Esophagus squamous epithelium (tissue), 5 donors: ENCODE measurements at regions not wholly inside any gene's neighbourhood (a gene's known extent, or its start where the extent isn't known, plus 50 kb on each side); places are given as distances from the start of the nearest gene placed in this dataset.

ENCODE experiments used
- DNase-seq: peaks from one replicate; lab custom pipeline; 2025; lab: John Stamatoyannopoulos, UW
- H3K27ac ChIP-seq, 4 donors: fragments of 200-600 bp; sonication (generic); one replicate each; pipeline ENCODE4 v1.5.1; 2016 to 2019; ENCODE audit warnings: mild to moderate bottlenecking in 1 of 4
- H3K27me3 ChIP-seq, 4 donors: fragments of 200-600 bp; sonication (generic); 1 replicate in 3 of 4; 2 replicates in 1 of 4; pipeline versions ENCODE4 v1.5.1 to v1.6.0; 2017 to 2021; ENCODE audit warnings: antibody characterized with exemption in 1 of 4
- H3K36me3 ChIP-seq, 3 donors: fragments of 200-600 bp; sonication (generic); one replicate each; pipeline ENCODE4 v1.5.1; 2016 to 2019
- H3K4me1 ChIP-seq, 3 donors: fragments of 200-600 bp; sonication (generic); one replicate each; pipeline ENCODE4 v1.5.1; 2017 to 2019
- H3K4me3 ChIP-seq, 4 donors: fragments of 200-600 bp; sonication (generic); 1 replicate in 3 of 4; 2 replicates in 1 of 4; pipeline ENCODE4 v1.5.1; 2016 to 2019; ENCODE audit warnings: mild to moderate bottlenecking in 2 of 4, moderate library complexity in 1 of 4
- H3K9me3 ChIP-seq, 3 donors: fragments of 200-600 bp; sonication (generic); one replicate each; pipeline ENCODE4 v1.5.1; 2016 to 2019
- CTCF ChIP-seq, 6 experiments: fragments of 450-650 bp in 4 of 6; fragments of 200-600 bp in 2 of 6; sonication (generic) in 2 of 6; IDR thresholded peaks; one replicate each; pipeline ENCODE4 v1.5.1; 2016 to 2019; ENCODE audit warnings: antibody characterized with exemption in 6 of 6, mild to moderate bottlenecking in 4 of 6, moderate library complexity in 4 of 6
- POLR2A ChIP-seq, 4 donors: fragments of 450-650 bp; IDR thresholded peaks; one replicate each; pipeline ENCODE4 v1.6.1; 2017; ENCODE audit warnings: antibody characterized with exemption in 4 of 4, mild to moderate bottlenecking in 4 of 4, moderate library complexity in 3 of 4
- WGBS, 2 donors: methylation state at CpG; one replicate each; pipeline ENCODE4 v1.1.5; 2018; 5-methylcytosine and 5-hydroxymethylcytosine counted together
- intact Hi-C: fragments of 100-400 bp; cut with DNase I; formaldehyde crosslinking; loops from one replicate; pipeline ENCODE4 v1.15.0; 2022
- donor health status: DM: yes; HTN: yes; CAD: no.

DNA sequence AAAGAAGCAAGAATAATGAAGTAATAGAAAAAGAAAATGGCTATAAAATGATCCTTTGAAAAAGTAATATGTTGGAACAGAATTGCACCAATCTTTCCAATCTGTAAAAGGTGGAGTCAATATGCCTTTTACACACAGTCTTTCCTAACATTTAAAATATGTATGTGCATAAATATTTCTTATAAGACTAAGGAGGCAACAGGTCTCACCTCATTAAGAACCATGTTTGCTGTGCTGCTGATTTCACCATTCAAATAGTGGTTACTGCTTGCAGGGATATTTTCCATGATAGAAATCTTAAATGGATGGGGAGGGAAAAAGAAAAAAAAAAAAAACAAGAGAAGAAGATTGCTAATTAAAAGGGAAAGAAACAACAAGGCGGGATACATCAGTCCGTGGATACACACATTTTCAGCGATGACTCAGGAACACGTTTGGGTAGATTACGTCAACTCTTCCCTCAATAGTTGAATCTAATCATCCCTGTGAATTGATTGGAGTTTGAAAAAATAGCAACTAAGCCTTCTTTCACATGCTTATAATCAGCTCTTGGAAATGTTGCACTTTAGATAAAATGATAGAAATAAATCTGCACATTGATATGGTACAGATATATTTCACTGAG, 2133.9 kb upstream of the CELF4 start:
- no peaks in the 10 kb centered on the region for H3K4me1 ChIP-seq
- H3K27me3 ChIP-seq, result no peaks in the 10 kb centered on the region
- TF ChIP-seq POLR2A (IDR thresholded peaks at IDR 0.05) (no peak), CTCF (IDR thresholded peaks at IDR 0.05) (no peak)
- no peak for DNase-seq
- no peak overlapping the region for H3K4me3 ChIP-seq
- H3K9me3 ChIP-seq, result no peaks in the 10 kb centered on the region
- no peak overlapping the region for H3K27ac ChIP-seq
- no peaks in the 10 kb centered on the region for H3K36me3 ChIP-seq
- 80 to 86% methylated on average over 5 of the region's 5 CpGs for WGBS, 2 donors
- intact Hi-C loops, result no loop called here

- Histone ChIP-seq H3K27ac (no peak overlapping the region), H3K4me1 (no peaks in the 10 kb centered on the region), H3K4me3 (no peak overlapping the region), H3K27me3 (no peaks in the 10 kb centered on the region), H3K36me3 (no peaks in the 10 kb centered on the region), H3K9me3 (no peaks in the 10 kb centered on the region)
- WGBS, 2 donors, result 77 to 79% methylated on average over 4 of the region's 4 CpGs
- no peak for TF ChIP-seq CTCF (IDR thresholded peaks at IDR 0.05)
- no peak for TF ChIP-seq POLR2A (IDR thresholded peaks at IDR 0.05)
- intact Hi-C loops, result no loop called here
- no peak for DNase-seq
Measured at GRCh38 chr18:39698436-39698835, 2132.8 kb upstream of the CELF4 start.

GRCh38 chr18:39693359-39693758, 2127.8 kb upstream of the CELF4 start:
- WGBS, 2 donors, result 100% methylated on average over 1 of the region's 1 CpG
- intact Hi-C loops, result no loop called here

DNA sequence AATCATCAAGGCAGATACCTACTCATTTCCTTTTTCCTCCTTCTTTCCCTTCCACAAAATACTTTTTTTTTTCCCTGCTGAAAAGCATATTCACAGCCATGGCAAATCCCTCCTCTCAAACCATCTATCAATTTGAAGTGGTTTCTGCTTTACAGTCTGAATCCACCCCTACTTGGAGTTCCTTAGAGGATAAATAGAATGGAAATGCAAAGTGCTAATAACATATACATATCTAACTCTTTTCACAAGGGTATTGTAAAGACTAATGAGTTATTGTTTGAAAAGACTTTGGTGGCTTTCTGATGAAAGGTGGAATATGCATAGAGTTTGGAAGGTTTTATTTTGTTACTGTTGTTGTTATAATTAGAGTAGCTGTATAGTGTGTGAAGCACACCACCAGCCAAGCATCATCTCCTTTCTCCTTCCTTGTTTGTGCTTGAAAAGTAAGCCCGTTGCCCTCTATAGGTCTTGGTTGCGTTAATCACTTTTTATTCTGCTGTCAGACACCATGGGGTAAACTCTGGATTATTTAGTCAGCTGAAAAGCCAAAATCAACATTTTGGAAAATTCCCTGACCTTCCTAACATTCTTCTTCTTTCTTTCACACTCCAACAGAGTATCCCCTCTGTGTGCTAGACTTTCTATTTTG, 2126.9 kb upstream of the CELF4 start:
- intact Hi-C loops, result no loop called here
- Histone ChIP-seq H3K4me1 (no peaks in the 10 kb centered on the region), H3K4me3 (no peak overlapping the region), H3K27ac (no peak overlapping the region), H3K9me3 (no peaks in the 10 kb centered on the region), H3K36me3 (no peaks in the 10 kb centered on the region), H3K27me3 (no peaks in the 10 kb centered on the region)
- no peak for DNase-seq
- 45 to 80% methylated on average over 2 of the region's 2 CpGs for WGBS, 2 donors
- TF ChIP-seq POLR2A (IDR thresholded peaks at IDR 0.05) (no peak), CTCF (IDR thresholded peaks at IDR 0.05) (no peak)

More at GRCh38 chr18:39693359-39693758, 2127.8 kb upstream of the CELF4 start:
- Histone ChIP-seq H3K36me3 (no peaks in the 10 kb centered on the region), H3K4me1 (no peaks in the 10 kb centered on the region), H3K27ac (no peak overlapping the region), H3K4me3 (no peak overlapping the region), H3K27me3 (no peaks in the 10 kb centered on the region), H3K9me3 (no peaks in the 10 kb centered on the region)
- TF ChIP-seq POLR2A (IDR thresholded peaks at IDR 0.05) (no peak), CTCF (IDR thresholded peaks at IDR 0.05) (no peak)
- no peak for DNase-seq

GRCh38 chr18:39685303-39685902, 2119.8 kb upstream of the CELF4 start:
- no peak overlapping the region for H3K27ac ChIP-seq
- H3K4me1 ChIP-seq, result peaks cover 0 to 7% (median 0%) of the 10 kb centered on the region in 3 donors
- TF ChIP-seq CTCF (IDR thresholded peaks at IDR 0.05) (no peak), POLR2A (IDR thresholded peaks at IDR 0.05) (no peak)
- intact Hi-C loops, result no loop called here
- no peak overlapping the region for H3K4me3 ChIP-seq
- H3K9me3 ChIP-seq, result no peaks in the 10 kb centered on the region
- H3K27me3 ChIP-seq, result no peaks in the 10 kb centered on the region
- H3K36me3 ChIP-seq, result no peaks in the 10 kb centered on the region
- WGBS, 2 donors, result 48 to 56% methylated on average over 4 of the region's 4 CpGs
- DNase-seq, result no peak
